BJ (cell line): ENCODE measurements at regions not wholly inside any gene's neighbourhood (a gene's known extent, or its start where the extent isn't known, plus 50 kb on each side); places are given as distances from the start of the nearest gene placed in this dataset.

Experiments
- CTCF ChIA-PET: fragments of 350-600 bp; formaldehyde crosslinking; extraction: SDS; loops from one replicate; lab custom pipeline; 2021; ENCODE audit warnings: antibody characterized with exemption, inconsistent platforms; lab: Yijun Ruan, JAX
- POLR2A ChIA-PET: fragments of 300-600 bp; sonication (Branson Sonifier 250); formaldehyde crosslinking; extraction: SDS; loops from one replicate; lab custom pipeline; 2021; ENCODE audit warnings: antibody characterized with exemption; lab: Charles Lee
- DNase-seq: peaks from one replicate; pipeline ENCODE4 v3.0.0-alpha.2; 2011; ENCODE audit warnings: low read depth
- H3K27me3 ChIP-seq: 2 replicates; pipeline ENCODE4 v1.6.0; 2011; ENCODE audit warnings: low read length; ENCODE audit not compliant: control insufficient read depth, insufficient read depth
- H3K36me3 ChIP-seq: 2 replicates; pipeline ENCODE4 v1.5.1; 2011; ENCODE audit warnings: low read length; ENCODE audit not compliant: control insufficient read depth, insufficient read depth
- H3K4me3 ChIP-seq: 2 replicates; pipeline ENCODE4 v1.5.1; 2011; ENCODE audit warnings: low read depth, mild to moderate bottlenecking, control low read depth, low read length
- CTCF ChIP-seq: IDR thresholded peaks from 2 replicates; pipeline ENCODE4 v1.5.1; 2011; ENCODE audit warnings: low read depth, mild to moderate bottlenecking, control low read depth, inconsistent platforms, low read length, moderate library complexity; ENCODE audit not compliant: insufficient read depth

- no peak for TF ChIP-seq CTCF
- ChIA-PET CTCF (no interaction called here), POLR2A (no interaction called here)
- H3K36me3 ChIP-seq: no peaks in the 10 kb centered on the region
- H3K4me3 ChIP-seq: no peak overlapping the region
- no peaks in the 10 kb centered on the region; the same call in 1 of the 2 replicates for H3K27me3 ChIP-seq
- no peak for DNase-seq
Measured at GRCh38 chr5:173804579-173804978, 83.6 kb upstream of the CPEB4 start.

DNA sequence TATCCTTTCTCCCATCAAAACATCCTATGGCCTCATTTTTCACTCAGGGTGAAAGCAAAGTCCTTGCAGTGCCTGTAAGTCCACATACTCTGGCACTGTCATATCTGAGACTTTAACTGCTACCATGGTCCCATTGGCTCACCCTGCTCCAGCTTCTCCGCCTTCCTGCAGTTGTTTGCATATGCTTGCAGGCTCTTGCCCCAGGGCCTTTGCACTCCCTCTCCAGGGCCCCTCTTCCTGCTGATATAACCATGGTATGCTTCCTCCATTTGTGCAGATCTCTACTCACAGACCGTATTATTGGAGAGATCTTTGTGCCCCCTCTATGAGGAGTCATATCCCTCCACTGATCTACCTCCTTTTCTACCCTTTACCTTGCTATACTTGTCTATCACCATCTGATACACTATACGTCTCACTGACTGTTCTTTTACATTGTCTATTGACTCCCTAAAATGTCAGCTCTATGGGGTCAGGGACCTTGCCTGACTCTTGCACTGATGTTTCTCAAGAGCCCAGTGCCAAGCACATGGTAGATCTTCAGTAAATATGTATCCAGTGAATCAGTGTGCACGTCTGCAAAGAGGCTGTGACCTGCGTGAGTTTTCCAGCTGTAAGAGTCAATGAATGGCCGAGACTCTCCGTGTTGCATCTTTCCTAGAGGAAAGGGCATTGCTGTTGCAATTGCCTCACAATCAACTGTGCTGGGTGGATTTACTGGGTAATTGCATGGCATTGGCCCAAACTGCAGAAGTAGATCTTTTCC, 81.7 kb upstream of the CPEB4 start:
- POLR2A ChIA-PET: no interaction called here
- no peak for TF ChIP-seq CTCF
- no peak for DNase-seq
- Histone ChIP-seq H3K4me3 (no peak overlapping the region), H3K27me3 (no peaks in the 10 kb centered on the region; the same call in 1 of the 2 replicates), H3K36me3 (no peaks in the 10 kb centered on the region)
- CTCF ChIA-PET: no interaction called here

DNA sequence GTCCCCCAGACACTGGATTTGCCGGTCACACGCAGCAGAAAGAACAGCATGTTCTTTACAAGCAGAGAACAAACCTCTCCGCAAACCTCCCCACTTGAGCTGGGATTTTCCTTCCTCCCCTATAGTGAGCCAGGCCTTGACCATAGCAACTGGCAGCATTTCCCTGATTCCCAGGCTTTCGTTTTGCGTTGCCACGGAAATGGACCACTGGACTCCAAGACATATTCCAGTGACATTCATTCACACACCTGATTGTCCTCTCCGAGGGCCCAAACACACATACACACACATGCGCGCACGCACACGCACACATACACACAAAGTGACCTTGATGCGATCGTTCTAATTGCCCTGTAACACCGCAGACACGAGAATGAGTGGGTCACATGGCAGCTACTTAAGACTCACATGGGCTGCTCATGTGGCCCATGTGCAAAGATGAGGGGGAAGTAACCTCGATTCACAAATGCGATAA, 80.9 kb upstream of the CPEB4 start:
- no peak for DNase-seq
- no peak overlapping the region for H3K4me3 ChIP-seq

GRCh38 chr5:173808079-173808808, 79.9 kb upstream of the CPEB4 start:
- CTCF ChIA-PET: no interaction called here
- no peak for DNase-seq
- POLR2A ChIA-PET: no interaction called here

More for the DNA sequence above, 80.9 kb upstream of the CPEB4 start:
- Histone ChIP-seq H3K27me3 (no peaks in the 10 kb centered on the region; the same call in 1 of the 2 replicates), H3K36me3 (no peaks in the 10 kb centered on the region)
- CTCF ChIA-PET: no interaction called here
- no peak for TF ChIP-seq CTCF
- POLR2A ChIA-PET: no interaction called here

More at GRCh38 chr5:173808079-173808808, 79.9 kb upstream of the CPEB4 start:
- no peaks in the 10 kb centered on the region for H3K36me3 ChIP-seq
- H3K4me3 ChIP-seq: no peak overlapping the region
- no peak for TF ChIP-seq CTCF
- H3K27me3 ChIP-seq: no peaks in the 10 kb centered on the region; the same call in 1 of the 2 replicates
